ENCODE measurements at regions not wholly inside any gene's neighbourhood (a gene's known extent, or its start where the extent isn't known, plus 50 kb on each side); places are given as distances from the start of the nearest gene placed in this dataset.

GRCh38 chr6:40705354-40705753 lies 118.2 kb upstream of the LRFN2 start:
- TF ChIP-seq, protein P1, sequence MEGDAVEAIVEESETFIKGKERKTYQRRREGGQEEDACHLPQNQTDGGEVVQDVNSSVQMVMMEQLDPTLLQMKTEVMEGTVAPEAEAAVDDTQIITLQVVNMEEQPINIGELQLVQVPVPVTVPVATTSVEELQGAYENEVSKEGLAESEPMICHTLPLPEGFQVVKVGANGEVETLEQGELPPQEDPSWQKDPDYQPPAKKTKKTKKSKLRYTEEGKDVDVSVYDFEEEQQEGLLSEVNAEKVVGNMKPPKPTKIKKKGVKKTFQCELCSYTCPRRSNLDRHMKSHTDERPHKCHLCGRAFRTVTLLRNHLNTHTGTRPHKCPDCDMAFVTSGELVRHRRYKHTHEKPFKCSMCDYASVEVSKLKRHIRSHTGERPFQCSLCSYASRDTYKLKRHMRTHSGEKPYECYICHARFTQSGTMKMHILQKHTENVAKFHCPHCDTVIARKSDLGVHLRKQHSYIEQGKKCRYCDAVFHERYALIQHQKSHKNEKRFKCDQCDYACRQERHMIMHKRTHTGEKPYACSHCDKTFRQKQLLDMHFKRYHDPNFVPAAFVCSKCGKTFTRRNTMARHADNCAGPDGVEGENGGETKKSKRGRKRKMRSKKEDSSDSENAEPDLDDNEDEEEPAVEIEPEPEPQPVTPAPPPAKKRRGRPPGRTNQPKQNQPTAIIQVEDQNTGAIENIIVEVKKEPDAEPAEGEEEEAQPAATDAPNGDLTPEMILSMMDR (IDR thresholded peaks at IDR 0.05) = no peak
- TF ChIP-seq POLR2A (IDR thresholded peaks at IDR 0.05; ENCODE audit: low read depth) = no peak
- TF ChIP-seq POLR2AphosphoS5 (IDR thresholded peaks at IDR 0.05) = no peak
- TF ChIP-seq EP300 (IDR thresholded peaks at IDR 0.05) = no peak
